ENCODE measurements at regions not wholly inside any gene's neighbourhood (a gene's known extent, or its start where the extent isn't known, plus 50 kb on each side); places are given as distances from the start of the nearest gene placed in this dataset.
"Not testable (repeated sequence)": the region's sequence is repeated elsewhere in the genome, so short reads cannot be mapped to it uniquely, and the experiment has no call there.

DNA sequence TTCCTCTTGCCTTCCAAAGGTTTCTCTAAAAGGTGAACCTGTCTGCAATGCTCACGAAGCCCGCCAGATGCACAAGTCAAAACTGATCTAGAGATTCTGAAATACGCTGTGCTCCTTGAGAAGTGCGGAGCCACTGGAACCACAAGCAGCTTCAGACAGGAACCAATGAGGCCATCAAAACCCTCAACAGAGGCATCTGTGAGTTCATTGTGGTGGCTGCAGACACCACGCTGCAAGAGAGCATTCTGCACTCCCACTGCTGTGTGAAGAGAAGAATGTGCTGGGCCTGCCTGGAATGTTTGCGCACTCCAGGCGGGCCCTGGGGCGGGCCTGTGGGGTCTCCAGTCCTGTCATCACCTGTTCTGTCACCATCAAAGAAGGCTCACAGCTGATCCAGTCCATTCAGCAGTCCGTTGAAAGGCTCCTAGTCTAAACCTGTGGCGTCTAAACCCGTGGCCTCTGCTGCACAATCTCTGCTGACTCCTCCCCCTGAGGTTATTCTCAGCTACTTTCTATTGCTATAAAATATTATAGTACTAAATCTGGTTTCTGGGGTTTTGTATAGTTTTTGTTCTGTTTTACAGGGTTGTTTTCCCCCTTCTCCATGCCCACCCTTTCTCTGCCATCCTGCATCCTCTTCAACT, 187.4 kb downstream of the FAM72C start:
- DNase-seq (ENCODE audit: low read depth in 1 of 2, low spot score in 1 of 2): not testable (repeated sequence)

DNA sequence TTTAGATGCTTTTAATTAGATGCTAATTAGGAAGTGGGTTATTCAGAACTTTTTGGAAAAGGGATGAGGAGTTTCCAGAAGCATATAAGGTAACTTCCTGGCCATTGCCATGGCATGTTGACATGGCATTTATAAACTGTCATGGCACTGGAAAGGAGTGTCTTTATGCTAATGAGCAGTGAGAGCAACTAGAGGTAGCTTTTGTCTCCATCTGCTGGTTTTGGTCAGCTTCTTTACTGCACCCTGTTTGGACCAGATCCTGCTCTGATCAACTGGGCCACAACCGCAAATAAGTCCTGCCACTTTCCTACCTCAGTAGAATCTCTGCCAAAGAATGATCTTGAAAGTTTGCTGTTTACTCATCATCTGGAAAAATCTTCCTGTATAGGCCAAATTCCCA, 193.6 kb downstream of the FAM72C start:
- not testable (repeated sequence) for DNase-seq (ENCODE audit: low read depth in 1 of 2, low spot score in 1 of 2)

DNA sequence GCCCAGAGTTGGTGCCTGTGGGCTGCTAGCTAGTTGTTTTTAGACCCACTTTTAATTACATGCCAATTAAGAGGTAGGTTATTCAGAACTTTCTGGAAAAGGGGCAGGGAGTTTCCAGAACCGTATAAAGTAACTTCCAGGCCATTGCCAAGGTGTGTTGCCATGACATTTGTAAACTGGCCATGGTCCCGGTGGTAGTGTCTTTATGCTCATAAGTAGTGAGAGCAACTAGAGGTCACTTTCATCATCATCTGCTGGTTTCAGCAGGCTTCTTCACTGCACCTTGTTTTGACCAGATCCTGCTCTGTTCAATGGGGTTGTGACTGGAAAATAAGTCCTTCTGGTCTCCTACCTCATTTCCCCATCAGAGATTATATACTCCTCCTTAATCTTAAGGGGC, 207.0 kb downstream of the FAM72C start:
- not testable (repeated sequence) for DNase-seq (ENCODE audit: low read depth in 1 of 2, low spot score in 1 of 2)

DNA sequence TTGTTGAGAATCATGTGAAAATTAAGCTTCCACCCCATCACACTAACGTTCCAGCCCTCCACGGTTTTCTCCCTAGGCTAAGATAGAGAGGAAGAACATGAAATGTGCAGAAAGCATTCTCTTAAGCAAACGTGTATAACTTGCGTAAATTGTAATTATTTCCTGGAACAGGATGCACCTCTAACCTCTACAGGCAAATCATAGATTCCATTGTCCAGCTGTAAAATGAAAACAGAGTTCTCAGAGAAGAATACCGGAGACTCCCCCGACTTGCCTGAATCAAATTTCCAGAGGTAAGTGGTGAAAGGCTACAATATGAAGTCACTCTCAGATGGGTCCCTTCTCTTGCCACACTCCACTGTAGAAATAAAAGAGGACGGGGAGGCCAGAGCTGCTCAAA, 211.4 kb downstream of the FAM72C start:
- not testable (repeated sequence) for DNase-seq (ENCODE audit: low read depth in 1 of 2, low spot score in 1 of 2)

DNA sequence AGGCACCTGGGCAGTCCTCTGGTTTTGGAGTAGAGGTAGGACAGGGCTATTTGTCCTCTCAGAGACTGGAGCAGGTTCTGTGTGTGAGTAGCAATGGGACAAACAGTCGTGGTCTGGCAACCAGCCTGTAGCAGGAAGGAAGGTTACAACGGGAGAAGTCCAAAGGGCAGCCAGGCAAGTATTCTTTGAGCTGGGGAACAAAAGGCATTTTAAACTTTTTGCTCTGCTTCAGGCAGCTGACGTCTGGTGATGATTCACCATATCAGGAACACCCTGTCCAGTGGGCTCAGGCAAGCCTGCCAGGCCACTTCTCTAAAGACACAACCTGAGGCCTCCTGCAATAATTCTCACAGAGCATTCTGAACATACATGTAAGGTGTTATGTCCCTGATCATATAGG, 215.8 kb downstream of the FAM72C start:
- not testable (repeated sequence) for DNase-seq (ENCODE audit: low read depth in 1 of 2, low spot score in 1 of 2)

DNA sequence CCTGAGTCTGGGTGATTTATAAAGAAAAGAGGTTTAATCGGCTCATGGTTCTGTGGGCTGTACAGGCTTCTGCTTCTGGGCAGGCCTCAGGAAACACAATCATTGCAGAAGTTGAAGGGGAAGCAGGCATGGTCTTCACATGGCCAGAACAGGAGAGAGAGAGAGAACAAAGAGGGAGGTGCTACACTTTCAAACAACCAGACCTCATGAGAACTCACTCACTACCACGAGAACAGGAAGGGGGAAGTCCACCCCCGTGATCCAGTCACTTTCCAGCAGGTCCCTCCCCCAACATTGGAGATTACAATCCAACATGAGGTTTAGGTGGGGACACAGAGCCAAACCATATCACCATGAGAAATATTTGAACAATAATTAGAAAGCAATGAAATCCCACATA, 222.9 kb downstream of the FAM72C start:
- no peak for DNase-seq (ENCODE audit: low read depth in 1 of 2, low spot score in 1 of 2)

DNA sequence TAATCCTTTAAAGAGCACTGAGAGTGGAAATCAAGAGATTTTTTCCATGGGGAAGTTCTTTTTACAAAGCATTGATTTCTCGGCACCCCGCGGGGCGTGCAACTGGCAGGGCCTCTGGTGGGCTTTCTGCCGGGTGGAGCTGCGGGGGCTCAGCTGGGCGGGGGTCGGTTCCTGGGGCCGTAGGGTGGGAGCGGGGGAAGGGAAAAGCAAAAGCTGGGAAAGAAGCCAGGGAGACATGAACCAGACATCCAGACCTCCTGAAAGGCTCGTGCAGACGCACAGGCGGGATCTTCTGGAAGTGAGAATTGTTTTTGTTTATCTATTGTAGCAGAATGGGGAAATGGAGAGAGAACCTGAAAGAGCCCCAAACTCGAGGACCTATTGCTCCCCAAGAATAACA, 235.2 kb downstream of the FAM72C start:
- no peak for DNase-seq (ENCODE audit: low read depth in 1 of 2, low spot score in 1 of 2)

DNA sequence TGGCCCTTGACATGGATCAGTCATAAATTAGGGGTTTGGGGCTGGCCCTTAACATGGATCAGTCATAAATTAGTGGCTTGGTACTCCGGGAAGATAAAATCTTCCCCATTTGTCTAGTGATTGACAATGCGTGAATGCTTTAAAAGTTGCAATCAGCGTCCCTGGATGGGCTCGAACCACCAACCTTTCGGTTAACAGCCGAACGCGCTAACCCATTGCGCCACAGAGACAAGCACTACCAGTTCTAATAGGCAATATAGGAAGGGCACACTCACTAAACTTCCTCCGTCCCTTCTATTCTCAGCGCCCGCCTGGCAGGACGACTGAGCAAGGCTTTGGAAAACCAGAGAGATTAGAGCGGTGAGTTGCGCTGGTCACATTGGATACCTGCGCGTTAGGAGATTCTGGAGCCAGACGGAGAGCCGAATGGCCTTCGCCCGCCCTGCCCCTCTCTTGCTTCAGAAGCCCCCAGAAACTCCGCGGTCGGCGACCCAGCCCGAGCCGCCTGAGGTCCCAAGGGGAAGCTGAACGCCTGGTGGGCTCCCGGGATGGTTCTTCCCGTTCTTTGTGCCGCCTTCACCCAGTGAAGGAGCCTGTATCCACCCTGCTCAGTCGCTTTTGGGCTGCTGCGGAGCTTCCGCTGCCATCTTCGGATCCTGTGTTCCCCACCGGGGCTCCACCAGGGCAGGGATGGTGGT, 235.9 kb downstream of the FAM72C start:
- DNase-seq (ENCODE audit: low read depth in 1 of 2, low spot score in 1 of 2): no peak

DNA sequence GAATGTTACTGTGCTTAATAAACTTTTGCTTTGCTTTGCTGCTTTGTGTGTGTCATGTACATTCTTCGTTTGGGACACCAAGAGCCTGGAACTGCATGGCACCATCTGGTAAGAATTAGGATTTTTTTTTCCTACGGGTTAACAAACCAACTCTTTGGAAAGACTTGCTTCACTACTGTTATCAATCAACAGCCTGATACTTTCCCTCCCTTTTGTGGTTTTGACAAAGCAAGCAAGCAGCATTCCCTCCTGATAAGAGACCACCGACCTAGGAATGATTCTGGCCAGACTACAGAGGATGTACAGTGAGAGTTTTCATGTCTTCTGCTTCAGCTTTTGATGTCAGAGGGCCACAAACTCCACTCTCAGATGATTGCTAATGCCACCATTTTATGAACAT, 237.5 kb downstream of the FAM72C start:
- not testable (repeated sequence) for DNase-seq (ENCODE audit: low read depth in 1 of 2, low spot score in 1 of 2)

DNA sequence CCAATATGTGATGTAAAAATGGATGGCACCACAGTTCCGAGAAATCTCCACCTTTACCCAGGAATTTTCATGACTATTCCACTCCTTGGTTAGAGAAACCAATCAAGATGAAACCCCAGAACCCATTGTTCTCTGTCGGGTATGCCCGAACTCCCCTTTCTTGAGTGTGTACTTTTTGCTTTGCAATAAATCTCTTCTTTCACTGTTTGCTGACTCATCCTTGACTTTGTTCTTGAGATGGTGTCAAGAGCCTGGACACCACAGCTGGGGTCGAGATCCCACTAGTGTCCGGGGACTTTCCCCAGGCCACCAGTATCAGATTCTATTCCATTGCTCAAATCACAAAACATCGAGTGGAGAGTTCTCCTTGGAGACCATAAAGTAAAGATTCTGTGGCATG, 240.9 kb downstream of the FAM72C start:
- not testable (repeated sequence) for DNase-seq (ENCODE audit: low read depth in 1 of 2, low spot score in 1 of 2)

DNA sequence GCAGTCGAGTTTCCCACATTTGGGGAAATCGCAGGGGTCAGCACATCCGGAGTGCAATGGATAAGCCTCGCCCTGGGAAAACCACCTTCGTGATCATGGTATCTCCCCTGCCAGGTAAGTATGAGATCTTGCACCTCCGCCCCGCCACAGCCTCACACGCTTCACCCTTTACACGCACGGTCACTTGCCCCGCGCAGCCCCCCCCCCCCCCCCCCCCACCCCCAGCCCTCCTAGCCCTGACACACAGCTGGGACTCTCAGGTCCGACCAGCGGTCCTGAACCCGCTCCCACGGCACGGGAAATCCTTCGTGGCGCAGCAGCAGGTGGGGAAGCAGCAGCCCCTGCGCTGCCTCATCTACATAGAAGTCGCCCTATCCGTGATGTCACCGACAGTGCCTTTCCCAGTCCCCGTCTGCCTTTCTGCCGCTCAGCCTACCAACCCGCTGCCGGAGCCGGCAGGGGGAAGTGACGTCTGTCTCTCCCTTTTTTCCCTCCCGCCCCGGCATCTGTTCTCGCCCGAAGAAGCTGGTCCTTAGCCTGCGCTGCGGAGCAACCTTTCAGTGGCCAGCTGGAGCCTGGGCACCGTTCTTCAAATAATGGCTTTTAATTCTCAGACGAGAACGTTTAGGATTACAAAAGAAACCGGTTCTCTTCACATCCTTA, 242.2 kb downstream of the FAM72C start:
- DNase-seq (ENCODE audit: low read depth in 1 of 2, low spot score in 1 of 2): peak in 1 of 2 donors; percentile 35

DNA sequence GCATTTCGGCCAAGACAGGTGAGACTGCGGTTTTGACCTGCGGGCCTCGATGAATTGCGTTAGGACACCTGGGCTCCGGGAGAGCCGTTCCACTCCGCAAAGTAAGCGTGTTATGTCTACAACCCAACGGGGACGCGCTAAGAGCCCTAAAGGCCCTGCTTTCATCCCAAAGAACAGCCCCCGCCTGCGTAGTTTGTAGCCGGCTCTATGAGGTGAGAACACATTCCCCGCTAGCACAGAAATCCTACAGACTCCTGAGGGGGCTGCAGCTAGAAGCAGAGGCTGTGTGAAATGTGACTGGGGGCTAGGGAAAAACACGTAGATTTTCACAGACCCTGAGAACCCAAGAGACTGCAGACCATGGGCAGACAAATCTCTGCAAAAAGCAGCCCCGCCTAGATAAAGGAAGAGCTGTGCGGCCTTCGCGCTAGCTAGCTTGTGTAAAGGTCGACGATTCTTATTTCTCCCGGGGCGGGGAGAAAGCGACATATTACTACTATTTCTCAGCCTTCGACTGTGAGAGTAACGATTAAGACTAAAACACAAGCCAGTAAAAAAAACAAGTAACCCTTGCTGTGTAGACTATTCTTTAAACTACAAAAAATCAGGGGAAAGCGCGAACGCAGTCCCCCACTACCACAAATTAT, 242.9 kb downstream of the FAM72C start:
- DNase-seq (ENCODE audit: low read depth in 1 of 2, low spot score in 1 of 2): not testable (repeated sequence)

DNA sequence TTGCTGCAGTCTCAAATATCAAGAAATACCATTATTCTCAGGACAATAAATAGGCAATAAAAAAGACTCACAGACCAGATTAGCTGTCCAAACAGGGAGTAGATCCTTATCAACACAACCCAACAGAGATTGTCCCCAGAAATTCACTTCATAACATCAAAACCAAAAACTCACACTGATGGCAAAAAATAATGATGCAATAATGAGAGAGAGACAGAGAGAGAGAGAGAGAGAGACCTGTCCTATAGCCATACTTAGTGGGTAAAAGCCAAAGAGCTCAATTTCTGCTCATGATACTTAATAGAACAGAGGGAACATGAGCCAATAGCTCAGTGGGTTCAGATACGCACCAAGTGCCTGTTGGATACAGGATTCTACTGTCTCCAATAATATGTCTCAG, 244.5 kb downstream of the FAM72C start:
- DNase-seq (ENCODE audit: low read depth in 1 of 2, low spot score in 1 of 2): no peak

DNA sequence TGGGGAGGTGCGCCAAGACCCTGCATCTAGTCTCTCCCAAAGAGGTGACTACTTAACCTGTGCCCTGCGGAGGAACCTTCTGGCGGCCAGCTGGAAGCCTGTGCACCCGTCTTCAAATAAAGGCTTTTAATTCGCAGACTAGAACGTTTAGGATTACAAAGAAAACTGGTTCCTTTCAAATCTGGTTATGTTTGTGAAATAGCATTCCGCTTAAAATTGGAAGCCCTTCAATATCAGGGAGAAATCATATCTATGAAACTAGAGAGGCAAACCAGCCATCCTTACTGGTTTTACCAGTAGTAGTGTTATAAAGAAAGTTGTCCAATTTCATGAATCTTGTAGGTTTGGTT, 250.8 kb downstream of the FAM72C start:
- DNase-seq (ENCODE audit: low read depth in 1 of 2, low spot score in 1 of 2): no peak

DNA sequence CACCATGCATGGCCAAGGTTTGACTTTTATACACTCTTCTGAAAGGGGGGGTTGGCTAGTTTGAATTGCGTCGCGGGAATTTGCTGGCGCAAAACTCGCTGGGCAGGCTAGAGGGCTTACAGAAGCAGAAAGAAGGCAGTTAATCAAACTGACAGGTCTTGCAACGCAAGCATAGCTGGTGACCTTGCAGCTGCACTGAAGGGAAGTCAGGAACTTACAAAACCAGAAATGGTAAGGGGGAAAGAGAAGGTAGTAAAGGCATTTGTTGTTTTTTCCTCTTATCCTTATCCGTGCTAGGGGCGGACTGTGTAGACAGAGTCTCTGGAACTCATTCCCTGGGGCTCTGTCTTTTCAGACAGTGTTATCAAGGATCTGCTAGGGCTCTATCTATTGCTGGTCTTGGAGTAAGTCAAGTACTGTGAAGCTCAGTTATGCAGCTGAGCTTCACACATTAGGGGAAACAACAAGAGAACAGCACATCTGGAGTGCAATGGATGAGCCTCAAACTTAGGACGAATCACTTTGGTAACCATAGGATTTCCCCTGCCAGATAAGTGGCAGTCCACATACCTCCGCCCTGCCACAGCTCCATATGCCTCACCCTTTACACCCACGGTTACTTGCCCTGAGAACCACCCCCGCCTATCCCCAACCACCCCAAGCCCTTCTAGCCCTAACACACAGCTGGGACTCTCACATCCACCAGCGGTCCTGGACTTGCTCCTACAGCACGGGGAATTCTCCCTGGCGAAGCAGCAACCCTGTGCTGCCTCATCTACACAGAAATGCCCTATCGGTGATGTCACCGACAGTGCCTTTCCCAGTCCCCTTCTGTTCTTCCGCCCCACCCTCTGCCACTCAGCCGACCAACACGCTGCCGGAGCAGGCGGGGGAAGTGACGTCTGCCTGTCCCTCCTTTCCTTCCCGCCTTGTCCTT, 251.4 kb downstream of the FAM72C start:
- DNase-seq (ENCODE audit: low read depth in 1 of 2, low spot score in 1 of 2): peak in 1 of 2 donors; percentile 11

DNA sequence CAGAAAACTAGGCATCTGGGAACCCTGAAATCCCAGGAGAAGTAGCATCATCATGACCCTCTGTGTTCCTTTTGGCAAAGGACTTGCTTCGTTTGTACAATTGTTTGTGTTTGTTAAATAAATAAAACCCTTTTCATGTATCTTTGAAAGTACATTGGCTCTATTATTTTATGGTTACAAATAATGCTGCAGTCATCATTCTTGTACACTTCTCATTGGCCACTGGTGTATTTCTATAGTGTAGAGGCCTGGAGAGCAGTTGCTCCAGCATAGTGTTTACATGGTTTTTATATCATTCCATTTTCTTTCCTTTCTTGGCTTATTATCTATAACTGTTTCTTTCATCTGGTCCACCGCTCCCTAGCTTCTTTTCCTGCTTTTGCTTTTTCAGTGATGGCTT, 253.3 kb downstream of the FAM72C start:
- no peak for DNase-seq (ENCODE audit: low read depth in 1 of 2, low spot score in 1 of 2)

DNA sequence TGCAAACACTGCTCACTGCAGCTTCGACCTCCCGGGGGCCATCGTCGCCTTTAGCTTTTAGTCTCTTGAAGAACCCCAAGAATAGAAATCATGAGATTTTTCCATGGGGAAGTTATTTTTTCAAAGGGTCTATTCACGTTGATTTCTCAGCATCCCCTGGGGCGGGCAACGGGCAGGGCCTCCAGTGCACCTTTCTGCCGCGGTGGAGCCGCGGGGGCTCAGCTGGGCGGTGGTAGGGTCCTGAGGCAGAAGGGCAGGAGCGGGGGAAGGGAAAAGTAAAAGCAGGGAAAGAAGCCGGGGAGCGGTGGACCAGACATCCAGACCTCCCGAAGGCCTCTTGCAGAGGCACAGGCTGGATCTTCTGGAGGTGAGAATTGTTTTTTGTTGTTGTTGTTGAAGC, 253.8 kb downstream of the FAM72C start:
- no peak for DNase-seq (ENCODE audit: low read depth in 1 of 2, low spot score in 1 of 2)

DNA sequence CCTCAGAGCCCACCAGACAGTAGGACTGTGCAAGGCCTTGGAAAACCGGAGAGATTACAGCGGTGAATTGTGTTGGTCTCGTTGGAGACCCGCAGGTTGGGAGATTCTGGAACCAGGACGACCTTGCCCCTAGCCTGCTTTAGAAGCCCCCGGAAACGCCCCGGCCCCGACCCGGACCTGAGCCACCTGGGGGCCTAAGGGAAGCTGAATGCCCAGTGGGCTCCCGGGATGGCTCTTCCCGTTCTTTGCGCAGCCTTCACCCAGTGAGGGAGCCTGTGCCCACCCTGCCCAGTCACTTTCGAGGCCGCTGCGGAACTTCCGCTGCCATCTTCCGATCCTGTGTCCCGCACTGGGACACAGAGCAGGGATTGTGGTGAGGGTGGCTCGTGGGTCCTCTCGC, 254.4 kb downstream of the FAM72C start:
- DNase-seq (ENCODE audit: low read depth in 1 of 2, low spot score in 1 of 2): no peak

DNA sequence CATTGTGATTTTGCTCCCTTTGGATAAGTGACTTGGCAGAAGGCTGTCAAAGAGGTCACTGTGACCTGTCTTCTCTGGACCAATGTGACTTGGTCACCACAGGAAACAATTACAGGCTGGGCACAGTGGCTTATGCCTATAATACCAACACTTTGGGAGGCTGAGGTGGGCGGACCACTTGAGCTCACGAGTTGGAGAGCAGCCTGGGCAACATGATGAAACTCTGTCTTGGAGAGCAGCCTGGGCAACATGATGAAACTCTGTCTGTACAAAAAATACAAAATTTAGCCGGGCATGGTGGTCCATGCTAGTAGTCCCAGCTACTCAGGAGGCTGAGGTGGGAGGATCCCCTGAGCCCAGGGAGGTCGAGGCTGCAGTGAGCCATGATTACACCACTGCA, 256.9 kb downstream of the FAM72C start:
- DNase-seq (ENCODE audit: low read depth in 1 of 2, low spot score in 1 of 2): not testable (repeated sequence)

DNA sequence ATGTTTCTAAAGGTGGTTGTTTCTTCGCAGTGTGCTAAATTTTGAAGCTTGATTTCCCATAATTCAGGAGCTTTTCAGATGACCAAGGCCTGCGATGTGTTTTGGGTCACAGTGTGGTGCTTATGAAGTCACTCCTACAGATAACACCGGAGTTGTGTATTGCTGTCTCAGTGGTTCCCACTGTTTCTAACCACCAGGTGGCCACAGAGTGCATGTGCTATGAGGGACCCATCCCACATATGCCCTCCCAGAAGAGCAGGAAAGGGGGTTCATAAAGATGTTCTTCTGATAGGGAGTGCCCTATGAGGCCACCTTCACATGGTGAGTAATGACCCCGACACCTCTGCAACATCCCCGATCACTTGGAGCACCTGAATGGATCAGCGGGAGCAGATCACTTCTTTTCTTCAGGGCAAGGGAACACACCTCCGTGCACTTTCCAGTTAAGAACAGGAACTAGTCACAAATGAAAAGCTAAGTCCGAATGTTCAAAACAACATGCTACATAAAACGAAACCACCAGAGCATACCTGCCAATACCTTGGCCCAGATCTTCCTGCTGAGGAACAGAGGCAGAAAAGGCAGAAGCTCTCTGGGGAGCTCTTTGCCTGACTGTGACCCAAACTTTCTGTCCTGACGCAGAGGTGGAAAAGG, 262.1 kb downstream of the FAM72C start:
- not testable (repeated sequence) for DNase-seq (ENCODE audit: low read depth in 1 of 2, low spot score in 1 of 2)

Data from activated CD4-positive, alpha-beta T cell treated with anti-CD3 and anti-CD28 coated beads, Interleukin-2, amount 50 U/mL, for 24 hours (primary cell).